Adrenal gland (tissue), 9 donors: ENCODE measurements at regions not wholly inside any gene's neighbourhood (a gene's known extent, or its start where the extent isn't known, plus 50 kb on each side); places are given as distances from the start of the nearest gene placed in this dataset.

Experiments used
- DNase-seq, 7 donors: peaks; one replicate each; pipeline ENCODE4 v3.0.0-alpha.2; 2019 to 2020
- H3K27ac ChIP-seq, 5 donors: fragments of 200-600 bp; sonication (generic) in 4 of 5; 1 replicate in 3 of 5; 2 replicates in 2 of 5; pipeline versions ENCODE4 v1.5.1 to v1.8.0; 2016 to 2020; ENCODE audit warnings: mild to moderate bottlenecking in 1 of 5
- H3K27me3 ChIP-seq: fragments of 200-600 bp; 2 replicates; pipeline ENCODE4 v1.8.0; 2021
- H3K36me3 ChIP-seq, 2 donors: fragments of 200-600 bp; replicated peaks in 1 of 2; 1 replicate in 1 of 2; 2 replicates in 1 of 2; pipeline versions ENCODE4 v1.5.1 to v1.8.0; 2018 to 2022
- H3K4me1 ChIP-seq, 2 donors: fragments of 200-600 bp; replicated peaks in 1 of 2; 1 replicate in 1 of 2; 2 replicates in 1 of 2; pipeline versions ENCODE4 v1.5.1 to v1.8.0; 2018 to 2021
- H3K4me3 ChIP-seq, 4 donors: fragments of 200-600 bp; sonication (generic) in 3 of 4; one replicate each; pipeline ENCODE4 v1.5.1; 2016 to 2018
- H3K9me3 ChIP-seq, 3 donors: fragments of 200-600 bp; sonication (generic) in 1 of 3; replicated peaks in 1 of 3; 1 replicate in 2 of 3; 2 replicates in 1 of 3; pipeline versions ENCODE4 v1.5.1 to v1.8.0; 2016 to 2021
- CTCF ChIP-seq, 6 experiments: fragments of 450-650 bp in 4 of 6; fragments of 200-600 bp in 2 of 6; sonication (generic) in 1 of 6; IDR thresholded peaks; 1 replicate in 5 of 6; 2 replicates in 1 of 6; pipeline versions ENCODE4 v1.5.1 to v1.8.0; 2016 to 2021; ENCODE audit warnings: antibody characterized with exemption in 6 of 6, mild to moderate bottlenecking in 2 of 6, moderate library complexity in 1 of 6
- POLR2A ChIP-seq, 2 donors: fragments of 450-650 bp; IDR thresholded peaks; one replicate each; pipeline ENCODE4 v1.6.1; 2017; ENCODE audit warnings: antibody characterized with exemption in 2 of 2, mild to moderate bottlenecking in 2 of 2, moderate library complexity in 1 of 2
- WGBS, 4 donors: extraction: QIAGEN DNeasy Blood & Tissue Kit in 2 of 4; methylation state at CpG; one replicate each; pipeline versions ENCODE4 v1.1.5 to v1.1.7; 2013 to 2017; 5-methylcytosine and 5-hydroxymethylcytosine counted together
- intact Hi-C, 2 donors: fragments of 100-400 bp; cut with DNase I; formaldehyde crosslinking; loops; one replicate each; pipeline versions ENCODE4 v1.14.1 to v1.15.0; 2022 to 2023
- donor health status: healthy with polysubstance abuse.
- donor health status: Bipolar disorder and iron deficiency.
- donor health status: DM: yes; HTN: yes; CAD: no.
- donor health status: DM: no; HTN: no; CAD: no.
- donor health status: DM: no; HTN: no; CAD: no.

GRCh38 chr2:125526093-125526492 is 1129.9 kb upstream of the GYPC start:
- WGBS, 4 donors: 59 to 69% (median 64%) methylated on average over 5 of the region's 5 CpGs
- no peaks in the 10 kb centered on the region for H3K9me3 ChIP-seq
- H3K4me3 ChIP-seq: no peak overlapping the region
- no peaks in the 10 kb centered on the region for H3K36me3 ChIP-seq
- no peaks in the 10 kb centered on the region for H3K27me3 ChIP-seq
- intact Hi-C loops: no loop called here
- H3K27ac ChIP-seq: no peak overlapping the region
- H3K4me1 ChIP-seq: no peaks in the 10 kb centered on the region
- TF ChIP-seq CTCF (IDR thresholded peaks at IDR 0.05): no peak
- TF ChIP-seq POLR2A (IDR thresholded peaks at IDR 0.05): no peak
- DNase-seq: no peak

- WGBS, 4 donors: 48 to 68% (median 57%) methylated on average over 1 of the region's 1 CpG
Measured at GRCh38 chr2:125535089-125535488, 1120.9 kb upstream of the GYPC start.

GRCh38 chr2:125543968-125544514 is 1111.9 kb upstream of the GYPC start:
- intact Hi-C loops: no loop called here
- no peaks in the 10 kb centered on the region for H3K36me3 ChIP-seq
- no peaks in the 10 kb centered on the region for H3K9me3 ChIP-seq
- no peaks in the 10 kb centered on the region for H3K4me1 ChIP-seq
- DNase-seq: no peak
- no peak for TF ChIP-seq CTCF (IDR thresholded peaks at IDR 0.05)
- no peak for TF ChIP-seq POLR2A (IDR thresholded peaks at IDR 0.05)
- no peak overlapping the region for H3K4me3 ChIP-seq
- H3K27ac ChIP-seq: no peak overlapping the region
- no peaks in the 10 kb centered on the region for H3K27me3 ChIP-seq
- 74 to 80% (median 75%) methylated on average over 1 of the region's 1 CpG for WGBS, 4 donors

More at GRCh38 chr2:125535089-125535488, 1120.9 kb upstream of the GYPC start:
- no peak overlapping the region for H3K27ac ChIP-seq
- H3K27me3 ChIP-seq: no peaks in the 10 kb centered on the region
- no peaks in the 10 kb centered on the region for H3K9me3 ChIP-seq
- no peaks in the 10 kb centered on the region for H3K36me3 ChIP-seq
- H3K4me3 ChIP-seq: no peak overlapping the region
- intact Hi-C loops: no loop called here
- DNase-seq: no peak
- H3K4me1 ChIP-seq: no peaks in the 10 kb centered on the region
- TF ChIP-seq POLR2A (IDR thresholded peaks at IDR 0.05) (no peak), CTCF (IDR thresholded peaks at IDR 0.05) (no peak)

- H3K4me3 ChIP-seq: no peak overlapping the region
- no peak for DNase-seq
Measured at GRCh38 chr2:125553768-125554167, 1102.2 kb upstream of the GYPC start.

More at GRCh38 chr2:125553768-125554167, 1102.2 kb upstream of the GYPC start:
- TF ChIP-seq CTCF (IDR thresholded peaks at IDR 0.05) (no peak), POLR2A (IDR thresholded peaks at IDR 0.05) (no peak)
- Histone ChIP-seq H3K36me3 (no peaks in the 10 kb centered on the region), H3K9me3 (no peaks in the 10 kb centered on the region), H3K27me3 (no peaks in the 10 kb centered on the region), H3K27ac (no peak overlapping the region), H3K4me1 (no peaks in the 10 kb centered on the region)
- intact Hi-C loops: no loop called here
- 87 to 100% (median 89%) methylated on average over 1 of the region's 1 CpG for WGBS, 4 donors
